HG02759 (cell line): ENCODE measurements at regions not wholly inside any gene's neighbourhood (a gene's known extent, or its start where the extent isn't known, plus 50 kb on each side); places are given as distances from the start of the nearest gene placed in this dataset.
"Not testable (repeated sequence)": the region's sequence is repeated elsewhere in the genome, so short reads cannot be mapped to it uniquely, and the experiment has no call there.

Experiments used
- ATAC-seq: cut with Tn5 transposase; IDR thresholded peaks from one replicate; pipeline ENCODE4 v1.9.1; 2021; ENCODE audit warnings: mild to moderate bottlenecking, moderate library complexity; ENCODE audit not compliant: unreplicated experiment

DNA sequence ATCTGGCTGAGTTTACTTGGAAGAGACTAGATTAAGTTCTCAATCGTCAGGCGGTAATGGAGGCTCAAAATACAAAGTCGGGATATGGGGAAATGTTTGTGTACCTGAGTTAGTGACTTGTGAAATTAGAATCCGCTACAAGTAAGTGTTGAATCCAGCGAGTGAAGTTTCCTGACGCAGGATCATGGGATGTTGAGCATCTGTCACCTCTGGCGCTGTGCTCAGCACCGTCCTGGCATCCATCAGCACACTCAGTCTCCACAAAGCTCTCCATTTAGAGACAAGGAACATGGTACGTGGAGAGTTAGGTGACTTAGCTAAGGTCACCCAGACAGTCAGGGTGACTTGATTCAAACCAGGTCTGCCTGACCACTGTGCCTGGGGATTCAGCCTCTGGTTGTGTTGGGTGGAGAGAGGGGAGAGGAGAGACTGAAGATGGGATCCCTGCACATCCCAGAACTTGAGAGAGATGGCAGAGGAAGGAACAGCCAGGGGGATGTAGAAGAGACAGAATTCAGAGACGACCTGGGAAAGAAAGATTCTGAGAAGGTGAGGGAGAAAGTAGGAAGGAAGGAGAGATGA lies 251.2 kb downstream of the ACKR3 start:
- no peak for ATAC-seq

GRCh38 chr2:236823041-236823629 lies 253.5 kb downstream of the ACKR3 start:
- no peak for ATAC-seq

- ATAC-seq, result no peak
These were observed 254.3 kb downstream of the ACKR3 start for GRCh38 chr2:236823963-236824362.

DNA sequence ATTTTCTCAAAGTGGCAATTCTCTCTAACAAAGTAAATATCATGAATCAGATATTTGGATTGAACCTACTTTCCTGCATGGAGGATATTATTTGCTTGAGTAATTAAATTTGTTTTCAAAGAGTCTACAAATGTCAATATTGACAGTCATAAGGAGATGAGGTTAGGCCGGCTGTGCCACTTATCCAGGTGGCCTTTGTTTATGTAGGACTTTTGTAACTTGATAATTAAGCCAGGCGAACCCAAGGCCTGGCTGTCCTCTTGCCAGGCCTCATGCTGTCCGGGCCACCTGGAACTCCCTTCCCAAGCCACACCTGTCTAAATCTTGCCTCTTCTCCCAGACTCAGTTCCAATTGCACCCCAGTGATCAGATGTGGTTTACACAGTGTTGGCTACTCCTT lies 255.2 kb downstream of the ACKR3 start:
- ATAC-seq, result no peak

GRCh38 chr2:236825989-236826510 lies 256.4 kb downstream of the ACKR3 start:
- ATAC-seq, result no peak

- ATAC-seq, result no peak
These were observed 257.1 kb downstream of the ACKR3 start for GRCh38 chr2:236826606-236827156.

DNA sequence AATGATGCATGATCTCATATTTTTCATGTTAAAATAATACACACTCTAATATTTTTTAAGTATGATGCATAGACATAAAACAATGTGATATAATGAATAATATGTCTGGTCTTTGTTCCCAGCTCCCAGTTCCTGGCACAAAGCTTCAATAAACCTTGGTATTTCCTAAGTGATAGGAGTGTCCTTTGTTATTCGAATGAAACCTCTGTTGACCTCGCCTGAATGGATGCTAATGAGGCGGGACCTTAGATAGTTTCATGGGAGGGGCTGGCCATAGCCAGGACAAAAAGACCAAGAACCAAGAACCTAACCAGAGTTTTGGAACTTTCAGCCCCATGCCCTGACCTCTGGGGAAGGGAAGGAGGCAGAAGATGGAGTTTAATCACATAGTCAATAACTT lies 257.7 kb upstream of the COPS8 start:
- ATAC-seq, result no peak

- no peak for ATAC-seq
These were observed 256.9 kb upstream of the COPS8 start for GRCh38 chr2:236828820-236829219.

DNA sequence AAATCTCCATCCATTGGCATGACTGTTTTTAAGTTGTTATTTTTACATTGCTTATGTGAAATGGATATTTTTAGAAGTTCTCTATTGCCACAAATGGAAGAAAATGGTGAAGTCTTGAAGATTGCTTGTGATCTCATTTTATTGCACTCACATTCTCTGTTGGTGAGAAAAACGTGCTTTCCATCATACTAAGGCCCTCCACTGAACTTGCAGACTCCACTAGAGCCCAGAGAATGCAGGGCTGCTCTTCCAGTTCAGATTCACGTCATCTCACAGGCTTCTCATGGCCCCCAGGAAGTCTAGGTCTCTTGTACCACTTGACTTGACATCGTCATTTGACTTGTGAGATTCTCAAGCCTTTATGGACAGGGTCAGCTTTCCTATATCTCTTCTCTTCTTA lies 254.8 kb upstream of the COPS8 start:
- no peak for ATAC-seq

- ATAC-seq, result no peak
These were observed 254.0 kb upstream of the COPS8 start for GRCh38 chr2:236831698-236832097.

DNA sequence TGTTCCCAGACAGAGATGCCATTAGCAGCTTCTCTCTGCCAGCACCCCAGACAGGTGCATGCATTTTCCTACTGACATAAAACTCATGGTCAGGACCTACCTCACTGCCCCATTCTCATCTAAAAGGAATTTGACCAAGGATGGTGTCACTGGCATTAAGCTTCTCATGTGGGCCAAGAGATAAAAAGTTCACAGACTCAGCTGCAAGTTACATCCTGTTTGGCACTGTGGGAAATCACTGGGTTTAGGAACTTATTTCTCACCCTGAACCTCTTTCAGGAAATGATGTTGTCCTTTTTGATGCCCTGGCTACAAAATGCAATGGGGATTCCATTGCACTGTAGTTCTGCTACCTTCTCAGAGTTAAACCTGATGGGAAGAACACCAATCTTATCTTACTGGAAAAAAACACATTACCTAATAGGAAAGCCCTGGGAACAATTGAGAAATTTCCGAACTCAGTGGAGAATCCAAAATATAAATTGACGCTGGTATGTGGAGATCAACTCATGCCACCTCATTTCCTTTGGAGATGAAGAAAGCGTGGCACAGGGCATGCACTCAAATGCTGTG lies 252.1 kb upstream of the COPS8 start:
- no peak for ATAC-seq

- ATAC-seq, result no peak
These were observed 251.4 kb upstream of the COPS8 start for GRCh38 chr2:236834284-236834683.

DNA sequence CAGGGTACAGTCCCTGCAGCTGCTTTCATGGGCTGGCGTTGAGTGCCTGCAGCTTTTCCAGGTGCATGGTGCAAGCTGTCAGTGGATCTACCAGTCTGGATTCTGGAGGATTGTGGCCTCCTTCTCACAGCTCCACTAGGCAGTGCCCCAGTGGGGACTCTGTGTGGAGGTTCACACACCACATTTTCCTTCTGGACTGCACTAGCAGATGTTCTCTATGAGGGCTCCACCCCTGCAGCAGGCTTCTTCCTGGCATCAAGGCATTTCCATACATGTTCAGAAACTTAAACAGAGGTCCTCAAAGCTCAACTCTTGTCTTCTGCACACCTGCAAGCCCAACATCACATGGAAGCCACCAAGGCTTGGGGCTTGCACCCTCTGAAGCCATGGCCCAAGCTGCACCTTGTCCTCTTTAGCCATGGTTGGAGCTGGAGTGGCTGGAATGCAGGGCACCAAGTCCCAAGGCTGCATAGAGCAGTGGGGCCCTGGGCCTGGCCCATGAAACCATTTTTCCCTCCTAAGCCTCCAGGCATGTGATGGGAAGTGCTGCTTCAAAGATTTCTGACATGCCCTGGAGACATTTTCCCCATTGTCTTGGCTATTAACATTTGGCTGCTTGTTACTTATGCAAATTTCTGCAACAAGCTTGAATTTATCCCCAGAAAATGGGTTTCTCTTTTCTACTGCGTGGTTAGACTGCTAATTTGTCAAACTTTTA lies 250.2 kb upstream of the COPS8 start:
- ATAC-seq, result no peak

DNA sequence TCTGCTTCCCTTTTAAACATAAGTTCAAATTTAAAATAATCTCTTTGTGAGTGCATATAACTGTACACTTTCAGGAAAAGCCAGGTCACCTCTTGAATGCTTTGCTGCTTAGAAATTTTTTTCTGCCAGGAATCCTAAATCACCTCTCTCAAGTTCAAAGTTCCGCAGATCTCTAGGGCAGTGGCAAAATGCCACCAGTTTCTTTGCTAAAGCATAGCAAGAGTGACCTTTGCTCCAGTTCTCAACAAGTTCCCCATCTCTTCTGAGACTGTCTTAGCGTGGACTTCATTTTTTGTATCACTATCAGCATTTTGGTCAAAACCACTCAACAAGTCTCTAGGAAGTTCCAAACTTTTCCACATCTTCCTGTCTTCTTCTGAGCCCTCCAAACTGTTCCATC lies 249.7 kb upstream of the COPS8 start:
- not testable (repeated sequence) for ATAC-seq

DNA sequence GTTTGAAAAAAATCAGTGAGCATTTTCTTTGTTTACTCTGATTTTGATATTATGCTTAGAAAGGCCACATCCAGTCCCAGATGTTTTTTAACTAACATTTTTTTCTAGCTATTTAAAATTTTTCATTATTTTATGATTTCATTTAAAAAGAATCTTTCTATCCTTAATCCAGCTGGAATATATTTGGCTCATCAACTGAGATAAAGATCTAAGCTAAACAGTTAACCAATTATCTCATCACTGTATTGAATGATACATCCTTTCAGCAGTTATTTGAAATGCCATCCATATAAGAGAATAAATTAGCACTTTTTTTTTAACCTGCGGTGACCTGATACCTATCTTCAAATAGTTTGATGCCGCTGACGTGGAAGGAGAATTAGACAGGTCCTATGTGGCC lies 245.5 kb upstream of the COPS8 start:
- ATAC-seq, result no peak

DNA sequence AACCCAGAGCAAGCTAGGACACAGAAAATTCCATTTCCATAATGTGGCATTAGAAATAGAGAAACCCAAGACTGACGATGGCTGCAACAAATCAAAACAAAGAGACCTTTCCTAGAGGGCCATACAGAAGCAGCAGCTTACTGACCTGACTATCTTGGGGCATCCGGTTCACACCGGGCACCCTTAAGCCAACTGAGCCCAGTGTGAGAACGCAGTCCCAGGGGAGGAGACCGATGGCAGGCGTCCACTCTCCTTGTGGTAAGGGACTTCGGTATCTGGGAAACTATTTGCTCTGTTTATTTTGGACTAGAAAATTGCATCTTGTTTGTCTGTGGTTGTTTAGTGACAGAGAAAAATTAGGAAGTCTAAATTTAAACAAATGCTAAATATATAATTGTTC lies 244.8 kb upstream of the COPS8 start:
- no peak for ATAC-seq

DNA sequence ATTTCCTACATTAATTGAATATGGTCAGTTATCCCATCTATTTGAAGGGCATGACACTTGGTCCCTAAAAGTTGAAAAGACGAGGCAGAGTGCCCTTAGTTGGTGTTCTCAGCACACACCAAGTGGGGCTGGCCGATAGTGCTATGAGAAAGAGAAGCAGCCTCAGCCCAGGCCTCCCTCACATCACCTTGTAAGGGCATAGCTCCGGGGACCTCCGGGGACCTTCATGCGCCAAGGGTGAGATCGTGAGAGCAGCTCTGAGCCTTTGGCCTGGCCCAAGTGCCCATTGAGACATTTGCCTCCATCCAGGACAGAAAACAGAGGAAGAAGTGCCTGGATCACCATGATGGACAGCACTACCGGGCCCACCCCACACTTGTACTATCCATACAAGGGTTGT lies 244.3 kb upstream of the COPS8 start:
- no peak for ATAC-seq

GRCh38 chr2:236843161-236843968 lies 242.3 kb upstream of the COPS8 start:
- ATAC-seq, result no peak

DNA sequence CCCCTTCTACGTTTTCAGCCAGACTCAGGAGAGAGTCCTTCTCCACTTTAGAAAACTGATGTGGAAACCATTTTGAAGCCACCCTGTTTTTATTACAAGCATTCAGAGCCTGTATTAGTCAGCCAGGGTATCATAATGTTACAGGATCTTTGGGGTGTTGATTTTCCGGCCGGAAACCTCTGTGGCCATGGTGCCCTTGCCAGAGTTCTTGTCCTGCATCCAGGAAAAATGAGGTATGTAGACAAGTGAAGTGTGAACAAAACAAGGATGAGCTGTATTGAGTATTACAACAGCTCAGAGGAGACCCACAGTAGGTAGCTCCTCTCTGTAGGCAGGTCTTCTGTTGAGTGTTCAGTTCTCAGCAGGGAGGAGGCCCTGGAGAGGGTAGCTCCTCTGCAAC lies 241.0 kb upstream of the COPS8 start:
- ATAC-seq, result no peak

- no peak for ATAC-seq
These were observed 238.7 kb upstream of the COPS8 start for GRCh38 chr2:236847023-236847422.
